Activated naive CD4-positive, alpha-beta T cell treated with Interleukin-2 at 50 U/mL for 16 hours (primary cell): ENCODE measurements at regions not wholly inside any gene's neighbourhood (a gene's known extent, or its start where the extent isn't known, plus 50 kb on each side); places are given as distances from the start of the nearest gene placed in this dataset.
"Not testable (repeated sequence)": the region's sequence is repeated elsewhere in the genome, so short reads cannot be mapped to it uniquely, and the experiment has no call there.

ENCODE experiments used
- DNase-seq: peaks from one replicate; pipeline ENCODE4 v3.0.0-alpha.2; 2020

GRCh38 chr5:89315286-89316100, 432.5 kb upstream of the MEF2C start:
- no peak for DNase-seq

DNA sequence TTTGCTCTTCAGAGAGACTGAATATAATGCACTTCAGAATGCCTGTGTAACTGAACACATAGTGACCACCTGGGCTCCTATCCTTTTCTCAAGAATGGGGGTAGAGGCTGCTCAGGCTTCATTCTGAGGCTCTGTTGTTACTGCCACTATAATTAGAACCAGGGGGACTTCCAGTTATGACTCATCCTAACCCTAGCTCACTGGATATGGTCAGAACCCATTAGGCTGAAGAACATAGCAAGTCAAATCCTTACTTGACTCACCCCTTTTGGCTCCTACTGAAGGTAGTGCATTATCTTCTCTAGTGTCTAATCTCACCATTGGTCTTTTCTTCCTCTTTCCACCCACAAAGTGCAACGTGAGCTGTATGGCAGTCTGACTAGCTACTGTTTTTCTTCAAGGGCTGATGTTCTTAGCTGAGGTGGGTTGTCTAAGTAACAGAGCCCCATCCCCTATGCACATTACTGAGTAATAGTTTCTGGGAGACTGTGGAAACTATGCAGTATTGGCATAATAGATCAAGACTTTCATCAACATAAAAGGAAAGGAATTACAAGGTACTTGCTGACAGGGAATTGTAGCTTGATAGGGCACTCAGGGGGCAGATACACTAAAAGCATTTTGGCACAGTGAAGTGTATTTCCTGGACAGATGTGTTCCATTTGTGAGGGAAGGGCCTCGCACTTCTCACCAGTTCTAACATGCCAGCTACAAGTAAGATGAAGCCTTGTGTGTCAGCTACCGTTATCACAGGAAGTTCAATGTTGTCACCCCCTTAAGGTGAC, 431.0 kb upstream of the MEF2C start:
- no peak for DNase-seq

GRCh38 chr5:89313044-89313443, 430.1 kb upstream of the MEF2C start:
- no peak for DNase-seq

- DNase-seq: no peak
Observed at GRCh38 chr5:89309268-89309667, 426.3 kb upstream of the MEF2C start.

DNA sequence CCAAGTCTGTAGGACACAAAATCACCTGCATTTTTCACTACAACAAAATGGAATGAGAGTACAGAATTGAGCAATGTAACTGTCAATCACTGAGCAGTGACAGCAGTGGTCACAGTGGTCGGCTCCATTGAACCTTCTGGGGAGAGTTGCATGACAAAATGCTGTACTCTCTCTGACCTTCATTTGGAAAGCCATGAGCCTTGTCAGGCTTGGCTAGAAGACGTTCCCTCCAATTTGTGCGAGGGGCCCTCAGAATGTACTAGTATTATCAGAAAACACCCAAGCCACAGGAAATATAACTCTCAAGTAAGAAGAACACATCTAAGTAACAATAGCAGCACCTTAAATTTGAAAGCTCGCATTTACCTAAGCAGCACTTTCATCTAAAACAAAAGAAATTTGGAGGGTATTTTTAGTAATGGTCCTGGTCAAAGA, 425.6 kb upstream of the MEF2C start:
- no peak for DNase-seq

- no peak for DNase-seq
Observed at GRCh38 chr5:89307972-89308371, 425.0 kb upstream of the MEF2C start.

- not testable (repeated sequence) for DNase-seq
Observed at GRCh38 chr5:89307141-89307540, 424.2 kb upstream of the MEF2C start.

DNA sequence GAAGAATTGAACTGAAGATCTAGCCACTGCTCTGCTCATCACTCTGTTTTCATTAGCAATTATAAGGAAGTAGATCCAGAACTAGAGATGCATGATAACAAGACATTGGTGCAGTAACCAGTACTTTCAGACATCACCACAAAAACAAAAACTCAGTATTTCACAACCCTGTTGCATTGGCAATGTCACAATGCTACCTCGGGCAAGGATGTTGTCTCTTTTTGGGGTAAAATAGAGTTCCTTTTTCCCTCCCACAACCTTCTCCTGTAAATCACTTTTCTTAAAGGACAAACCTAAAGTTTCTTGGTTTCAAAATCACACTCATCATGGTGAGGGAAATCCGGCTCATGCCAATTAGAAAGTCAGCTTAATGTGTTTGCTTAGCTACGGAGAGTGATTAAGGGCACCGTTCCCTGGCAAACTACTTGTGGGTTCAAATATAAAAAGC, 420.1 kb upstream of the MEF2C start:
- DNase-seq: no peak

GRCh38 chr5:89302102-89302891, 419.3 kb upstream of the MEF2C start:
- DNase-seq: no peak

- no peak for DNase-seq
Observed at GRCh38 chr5:89301321-89302025, 418.5 kb upstream of the MEF2C start.

GRCh38 chr5:89300426-89300970, 417.5 kb upstream of the MEF2C start:
- DNase-seq: no peak

- DNase-seq: no peak
Observed at GRCh38 chr5:89299998-89300397, 417.0 kb upstream of the MEF2C start.

DNA sequence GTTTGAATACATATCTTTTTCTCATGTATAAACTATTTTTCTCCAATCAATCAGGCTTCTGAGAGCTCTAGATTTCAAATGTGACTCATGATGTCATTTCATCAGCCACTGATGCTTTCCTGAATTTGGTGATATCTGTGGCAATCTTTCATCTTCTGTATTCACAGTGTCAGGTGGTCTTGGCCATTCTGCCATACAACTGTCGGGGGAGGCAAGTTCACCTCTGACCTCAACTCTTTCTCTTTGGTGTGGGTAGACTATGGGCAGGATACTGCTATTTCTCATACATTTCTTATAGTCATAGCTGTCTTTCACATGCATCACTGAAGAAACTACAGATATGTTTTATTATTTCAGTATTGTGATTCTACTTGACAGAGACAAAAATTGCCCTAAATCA, 414.1 kb upstream of the MEF2C start:
- DNase-seq: no peak

DNA sequence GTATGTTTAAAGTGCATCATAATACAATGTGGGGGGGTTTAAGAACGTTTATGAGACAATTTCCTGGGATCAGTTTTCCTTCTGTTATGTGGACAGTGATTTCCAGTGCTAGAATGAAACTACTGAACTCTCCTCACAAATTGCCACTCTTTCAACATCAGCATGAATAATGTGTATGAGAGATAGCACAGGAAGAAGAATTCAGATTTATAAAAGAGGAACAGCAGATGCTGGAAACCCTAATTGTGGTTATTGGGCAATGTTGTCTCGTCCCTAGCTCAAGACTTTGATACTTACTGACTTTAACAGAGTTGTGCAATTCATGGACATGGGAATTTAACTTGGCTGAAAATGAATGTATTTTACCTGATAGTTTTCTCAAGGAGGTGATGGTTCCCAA, 410.8 kb upstream of the MEF2C start:
- DNase-seq: no peak

GRCh38 chr5:89292487-89292886, 409.5 kb upstream of the MEF2C start:
- DNase-seq: no peak

GRCh38 chr5:89289604-89290003, 406.6 kb upstream of the MEF2C start:
- no peak for DNase-seq

- no peak for DNase-seq
Observed at GRCh38 chr5:89287964-89288363, 405.0 kb upstream of the MEF2C start.

- no peak for DNase-seq
Observed at GRCh38 chr5:89286320-89286719, 403.3 kb upstream of the MEF2C start.

GRCh38 chr5:89283728-89284493, 400.9 kb upstream of the MEF2C start:
- DNase-seq: no peak

- no peak for DNase-seq
Observed at GRCh38 chr5:89282554-89283510, 399.8 kb upstream of the MEF2C start.
